HepG2 (cell line): ENCODE measurements at regions not wholly inside any gene's neighbourhood (a gene's known extent, or its start where the extent isn't known, plus 50 kb on each side); places are given as distances from the start of the nearest gene placed in this dataset.
A peak's percentile ranks its signal among the peaks of the same experiment; 100 is the strongest.
"Not testable (repeated sequence)": the region's sequence is repeated elsewhere in the genome, so short reads cannot be mapped to it uniquely, and the experiment has no call there.

Source experiments
- ATAC-seq: fragments of 200-7000 bp; cut with Tn5 transposase; 3 replicates; pipeline ENCODE4 v1.9.1; 2020; ENCODE audit warnings: mild to moderate bottlenecking, moderate library complexity
- BruUV-seq: library from RNA; stranded (reverse); fragments of 400-500 nt; replicated peaks from 2 replicates; lab custom pipeline; 2021; lab: Mats Ljungman, UMichigan
- CTCF ChIA-PET: fragments of 300-600 bp; formaldehyde crosslinking; extraction: SDS; loops from one replicate; lab custom pipeline; 2021; ENCODE audit warnings: low total read pairs, inconsistent platforms, low intra/inter-chr PET ratio; lab: Yijun Ruan, JAX
- POLR2A ChIA-PET: fragments of 350-600 bp; sonication (Branson Sonifier 250); formaldehyde crosslinking; loops from one replicate; lab custom pipeline; 2020; ENCODE audit warnings: antibody characterized with exemption, inconsistent platforms; lab: Yijun Ruan, JAX
- DNase-seq: peaks from one replicate; pipeline ENCODE4 v3.0.0-alpha.2; 2015; ENCODE audit warnings: low spot score
- FAIRE-seq: peaks from 3 replicates; lab custom pipeline; 2011; peaks lifted over from hg19 to GRCh38; lab: Jason Lieb, UNC
- H2AFZ ChIP-seq: one replicate; pipeline ENCODE4 v1.6.1; 2011; ENCODE audit warnings: low read length, inconsistent platforms
- H3K27ac ChIP-seq: fragments of 300-600 bp; 3 replicates; pipeline ENCODE4 v1.8.0; 2011; ENCODE audit warnings: mixed run types, mild to moderate bottlenecking, mixed read lengths, low read length, inconsistent platforms; ENCODE audit not compliant: insufficient read depth; ENCODE audit errors: extremely low read length
- H3K27me3 ChIP-seq, 2 experiments: fragments of 200-600 bp in 1 of 2; 2 replicates in 1 of 2; 3 replicates in 1 of 2; pipeline versions ENCODE4 v1.6.0 to v1.8.0; 2011; ENCODE audit warnings: low read length in 2 of 2, mild to moderate bottlenecking in 2 of 2, moderate library complexity in 2 of 2, inconsistent platforms in 1 of 2; ENCODE audit not compliant: insufficient read depth in 2 of 2, control insufficient read depth in 1 of 2
- H3K36me3 ChIP-seq, 2 experiments: fragments of 200-600 bp in 1 of 2; replicated peaks in 1 of 2; 2 replicates in 1 of 2; 3 replicates in 1 of 2; pipeline versions ENCODE4 v1.5.1 to v1.8.0; 2011; ENCODE audit warnings: low read length in 2 of 2, inconsistent platforms in 1 of 2; ENCODE audit not compliant: insufficient read depth in 2 of 2, control insufficient read depth in 1 of 2
- H3K4me1 ChIP-seq: 2 replicates; pipeline ENCODE4 v1.5.1; 2012; ENCODE audit warnings: low read length, inconsistent platforms; ENCODE audit not compliant: insufficient read depth
- H3K4me2 ChIP-seq: 2 replicates; pipeline ENCODE4 v1.6.0; 2011; ENCODE audit warnings: low read depth, low read length, inconsistent platforms
- H3K4me3 ChIP-seq, 3 experiments: fragments of 200-600 bp in 1 of 3; sonication (generic), shearing (Covaris generic) in 1 of 3; replicated peaks in 1 of 3; 2 replicates each; pipeline ENCODE4 v1.5.1; 2011 to 2016; ENCODE audit warnings: low read length in 3 of 3, inconsistent platforms in 2 of 3, low read depth in 2 of 3, mild to moderate bottlenecking in 2 of 3, control low read depth in 1 of 3, mixed read lengths in 1 of 3; ENCODE audit not compliant: insufficient read depth in 1 of 3
- H3K79me2 ChIP-seq: one replicate; pipeline ENCODE4 v1.6.1; 2011; ENCODE audit warnings: low read length, inconsistent platforms; ENCODE audit not compliant: insufficient read depth
- H3K9ac ChIP-seq: 2 replicates; pipeline ENCODE4 v1.6.0; 2011; ENCODE audit warnings: mild to moderate bottlenecking, low read depth, low read length, inconsistent platforms; ENCODE audit not compliant: insufficient read depth
- H3K9me3 ChIP-seq: 2 replicates; pipeline ENCODE4 v1.5.1; 2012; ENCODE audit warnings: mild to moderate bottlenecking, low read length
- H4K20me1 ChIP-seq: 2 replicates; pipeline ENCODE4 v1.6.0; 2011; ENCODE audit warnings: inconsistent platforms, mild to moderate bottlenecking, low read length, moderate library complexity; ENCODE audit not compliant: insufficient read depth
- AKNA ChIP-seq: sonication (generic); formaldehyde crosslinking; IDR thresholded peaks from 2 replicates; pipeline ENCODE4 v1.4.0; 2020; ENCODE audit warnings: missing genetic modification reagents, borderline replicate concordance
- GMEB2 ChIP-seq: IDR thresholded peaks from 2 replicates; pipeline ENCODE4 v1.6.1; 2016; ENCODE audit warnings: missing biosample characterization, missing genetic modification reagents, low read depth
- GPN1 ChIP-seq: sonication (generic); formaldehyde crosslinking; IDR thresholded peaks from 2 replicates; pipeline ENCODE4 v1.5.1; 2020; ENCODE audit warnings: missing genetic modification reagents, borderline replicate concordance
- NR1H2 ChIP-seq: sonication (generic); formaldehyde crosslinking; IDR thresholded peaks from 2 replicates; pipeline ENCODE4 v1.8.1; 2022; ENCODE audit warnings: low read depth, missing genetic modification reagents, borderline replicate concordance
- ONECUT2 ChIP-seq: sonication (generic); formaldehyde crosslinking; IDR thresholded peaks from 2 replicates; pipeline ENCODE4 v1.4.0; 2020; ENCODE audit warnings: missing genetic modification reagents
- ZNF337 ChIP-seq: sonication (generic); formaldehyde crosslinking; IDR thresholded peaks from 2 replicates; pipeline ENCODE4 v1.5.1; 2020; ENCODE audit warnings: missing genetic modification reagents, low read depth, mild to moderate bottlenecking, borderline replicate concordance
- WGBS: methylation state at CpG from one replicate; pipeline ENCODE4 v1.1.6; 2017; ENCODE audit warnings: low lambda C conversion rate; 5-methylcytosine and 5-hydroxymethylcytosine counted together
- in situ Hi-C: cut with HindIII; loops from 2 replicates; pipeline ENCODE4 v1.10.0; 2017; ENCODE audit warnings: low pct_unique_long_range_greater_than_20kb; ENCODE audit not compliant: extremely low pct_ligation_motif_present
- intact Hi-C: fragments of 100-400 bp; cut with micrococcal nuclease; formaldehyde crosslinking; loops from one replicate; pipeline ENCODE4 v1.10.0; 2022; ENCODE audit not compliant: unreplicated experiment
- TF ChIP-seq, protein P1 (sequence below): sonication (generic); formaldehyde crosslinking; IDR thresholded peaks from 2 replicates; pipeline ENCODE4 v1.4.0; 2020; ENCODE audit warnings: missing genetic modification reagents

- ATAC-seq = no peak; the same call in 2 of the 3 replicates
- intact Hi-C loops (no loop called here), in situ Hi-C loops (no loop called here)
- ChIA-PET CTCF (no interaction called here), POLR2A (no interaction called here)
- TF ChIP-seq, protein P1, sequence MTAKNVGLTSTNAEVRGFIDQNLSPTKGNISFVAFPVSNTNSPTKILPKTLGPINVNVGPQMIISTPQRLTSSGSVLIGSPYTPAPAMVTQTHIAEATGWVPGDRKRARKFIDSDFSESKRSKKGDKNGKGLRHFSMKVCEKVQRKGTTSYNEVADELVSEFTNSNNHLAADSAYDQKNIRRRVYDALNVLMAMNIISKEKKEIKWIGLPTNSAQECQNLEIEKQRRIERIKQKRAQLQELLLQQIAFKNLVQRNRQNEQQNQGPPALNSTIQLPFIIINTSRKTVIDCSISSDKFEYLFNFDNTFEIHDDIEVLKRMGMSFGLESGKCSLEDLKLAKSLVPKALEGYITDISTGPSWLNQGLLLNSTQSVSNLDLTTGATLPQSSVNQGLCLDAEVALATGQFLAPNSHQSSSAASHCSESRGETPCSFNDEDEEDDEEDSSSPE (CRISPR knock-in tag) = no peak
- TF ChIP-seq ZNF337 (CRISPR knock-in tag) (no peak), NR1H2 (CRISPR knock-in tag) (no peak), ONECUT2 (no peak), AKNA (CRISPR knock-in tag) (no peak), GPN1 (CRISPR knock-in tag) (no peak), GMEB2 (CRISPR knock-in tag) (no peak)
- H3K9me3 ChIP-seq = no peaks in the 10 kb centered on the region
- 0% methylated on average over 2 of the region's 2 CpGs for WGBS
- no peaks in the 10 kb centered on the region for H3K79me2 ChIP-seq
- no peak overlapping the region for H3K4me2 ChIP-seq
- no peak overlapping the region for H2AFZ ChIP-seq
- H3K4me3 ChIP-seq = no peak overlapping the region
- H3K27me3 ChIP-seq = no peaks in the 10 kb centered on the region
- no peak overlapping the region for H3K27ac ChIP-seq
- no peaks in the 10 kb centered on the region for H3K4me1 ChIP-seq
- H4K20me1 ChIP-seq = no peaks in the 10 kb centered on the region
- no TSS peak for BruUV-seq
- FAIRE-seq = no peak
- no peaks in the 10 kb centered on the region for H3K36me3 ChIP-seq
- DNase-seq = peak; percentile 16
- H3K9ac ChIP-seq = no peak overlapping the region
These were observed 175.5 kb downstream of the ANXA1 start for GRCh38 chr9:73327149-73327548.

DNA sequence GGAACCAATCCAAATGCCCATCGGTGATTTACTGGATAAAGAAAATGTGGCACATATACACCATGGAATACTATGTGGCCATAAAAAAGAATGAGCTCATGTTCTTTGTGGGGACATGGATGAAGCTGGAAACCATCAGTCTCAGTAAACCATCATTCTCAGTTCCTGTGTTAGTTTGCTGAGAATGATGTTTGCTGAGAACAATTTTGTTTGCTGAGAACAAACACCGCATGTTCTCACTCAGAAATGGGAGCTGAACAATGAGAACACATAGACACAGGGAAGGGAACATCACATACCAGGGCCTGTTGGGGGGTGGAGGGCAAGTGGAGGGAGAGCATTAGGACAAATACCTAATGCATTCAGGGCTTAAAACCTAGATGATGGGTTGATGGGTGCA is 185.5 kb downstream of the ANXA1 start:
- H2AFZ ChIP-seq, CTCF ChIA-PET, H4K20me1 ChIP-seq, H3K27me3 ChIP-seq, intact Hi-C loops, H3K4me1 ChIP-seq, POLR2A ChIA-PET, H3K79me2 ChIP-seq, ATAC-seq, H3K4me2 ChIP-seq, BruUV-seq, H3K27ac ChIP-seq, H3K36me3 ChIP-seq, H3K9ac ChIP-seq, H3K4me3 ChIP-seq, H3K9me3 ChIP-seq, in situ Hi-C loops: not testable (repeated sequence)
- FAIRE-seq (peak; percentile 43), DNase-seq (peak; percentile 16)
- 0% methylated on average over 2 of the region's 2 CpGs for WGBS
